HG02981 (cell line): ENCODE measurements at regions not wholly inside any gene's neighbourhood (a gene's known extent, or its start where the extent isn't known, plus 50 kb on each side); places are given as distances from the start of the nearest gene placed in this dataset.
"Not testable (repeated sequence)": the region's sequence is repeated elsewhere in the genome, so short reads cannot be mapped to it uniquely, and the experiment has no call there.

ENCODE experiments used
- ATAC-seq: cut with Tn5 transposase; IDR thresholded peaks from one replicate; pipeline ENCODE4 v1.9.1; 2021; ENCODE audit warnings: mild to moderate bottlenecking, moderate library complexity; ENCODE audit not compliant: unreplicated experiment

DNA sequence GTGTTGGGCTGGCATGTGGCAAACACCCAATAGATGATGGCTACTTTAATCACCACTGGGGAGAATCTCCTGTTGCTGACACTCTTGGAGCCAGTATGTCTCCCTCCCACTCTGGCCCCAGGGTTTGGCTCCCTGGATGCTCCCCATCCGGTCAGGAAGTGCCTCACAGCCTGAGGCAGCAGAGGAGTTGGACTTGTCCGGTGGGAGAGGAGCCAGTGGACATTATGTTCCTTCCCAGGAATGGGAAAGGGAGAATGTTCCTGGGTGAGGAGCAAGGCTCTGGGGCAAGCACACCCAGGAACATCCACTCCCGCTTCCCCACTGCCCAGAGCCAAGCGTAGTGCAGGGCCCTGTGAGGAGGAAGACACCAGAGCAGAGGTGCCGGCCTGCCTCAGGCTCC is 84.6 kb upstream of the NAV2 start:
- ATAC-seq = no peak

DNA sequence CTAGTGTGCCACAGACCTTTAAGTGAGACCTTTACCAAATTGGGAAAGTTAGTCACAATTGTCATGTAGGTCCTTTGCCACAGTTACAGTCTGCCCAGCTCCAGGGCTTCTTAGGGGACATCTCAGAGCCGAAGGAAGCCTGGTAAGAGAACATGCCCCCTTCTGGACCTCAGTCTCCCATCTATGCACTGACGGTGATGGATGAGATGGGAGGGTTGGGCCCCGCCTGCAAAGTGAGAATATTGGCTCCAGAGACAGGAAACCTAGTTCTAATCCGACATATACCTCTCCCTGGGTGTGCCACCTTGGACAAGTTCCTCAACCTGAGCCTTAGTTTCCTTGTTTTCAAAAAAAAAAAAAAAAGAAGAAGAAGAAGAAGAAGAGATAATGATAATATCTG is 85.1 kb upstream of the NAV2 start:
- no peak for ATAC-seq

DNA sequence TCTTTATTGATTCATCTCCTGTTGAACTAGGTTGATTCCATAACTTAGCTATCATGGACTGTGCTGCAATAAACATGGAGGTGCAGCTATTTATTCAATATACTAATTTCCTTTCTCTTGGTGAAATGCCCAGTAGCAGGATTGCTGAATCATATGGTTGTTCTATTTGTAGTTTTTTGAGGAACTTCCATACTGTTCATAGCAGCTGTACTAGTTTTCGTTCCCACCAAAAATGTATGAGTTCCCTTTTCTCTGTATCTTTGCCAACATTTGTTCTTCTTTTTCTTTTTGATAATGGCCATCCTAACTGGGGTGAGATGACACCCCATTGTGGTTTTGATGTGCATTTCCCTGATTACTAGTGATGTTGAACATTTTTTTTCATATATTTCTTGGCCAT is 87.2 kb upstream of the NAV2 start:
- ATAC-seq = no peak

DNA sequence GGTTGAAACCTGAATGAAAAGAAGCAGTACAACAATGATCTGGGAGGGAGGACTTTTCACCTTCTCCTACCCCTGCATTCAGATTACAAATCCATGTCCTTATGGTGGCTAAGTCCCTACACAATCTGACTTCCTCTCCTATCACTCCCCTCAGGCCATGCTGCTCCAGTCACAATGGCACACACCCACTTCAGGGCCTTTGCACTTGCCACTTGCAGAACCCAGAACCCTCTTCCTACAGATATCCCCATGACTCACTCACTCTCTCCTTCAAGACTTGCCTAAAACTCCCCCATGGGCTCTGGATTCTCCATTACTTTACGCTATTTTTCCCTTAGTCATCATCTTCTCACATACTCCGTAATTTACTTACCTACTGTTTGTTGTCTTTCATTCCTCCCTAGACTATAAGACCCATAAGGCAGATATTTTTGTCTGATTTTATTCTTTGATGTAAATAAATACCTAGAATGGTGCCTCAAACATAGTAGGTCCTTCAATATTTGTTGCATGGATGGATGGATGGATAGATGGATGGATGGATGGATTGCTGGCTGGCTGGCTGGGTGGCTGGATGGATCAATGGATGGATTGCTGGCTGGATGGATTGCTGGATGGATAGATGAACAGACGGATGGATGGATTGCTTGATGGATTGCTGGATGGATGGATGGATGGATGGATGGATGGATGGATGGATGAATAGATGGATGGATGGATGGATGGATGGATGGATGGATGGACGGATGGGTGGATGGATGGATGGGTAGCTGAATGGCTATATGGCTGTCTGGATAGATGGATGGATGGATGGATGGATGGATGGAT is 94.7 kb upstream of the NAV2 start:
- no peak for ATAC-seq

DNA sequence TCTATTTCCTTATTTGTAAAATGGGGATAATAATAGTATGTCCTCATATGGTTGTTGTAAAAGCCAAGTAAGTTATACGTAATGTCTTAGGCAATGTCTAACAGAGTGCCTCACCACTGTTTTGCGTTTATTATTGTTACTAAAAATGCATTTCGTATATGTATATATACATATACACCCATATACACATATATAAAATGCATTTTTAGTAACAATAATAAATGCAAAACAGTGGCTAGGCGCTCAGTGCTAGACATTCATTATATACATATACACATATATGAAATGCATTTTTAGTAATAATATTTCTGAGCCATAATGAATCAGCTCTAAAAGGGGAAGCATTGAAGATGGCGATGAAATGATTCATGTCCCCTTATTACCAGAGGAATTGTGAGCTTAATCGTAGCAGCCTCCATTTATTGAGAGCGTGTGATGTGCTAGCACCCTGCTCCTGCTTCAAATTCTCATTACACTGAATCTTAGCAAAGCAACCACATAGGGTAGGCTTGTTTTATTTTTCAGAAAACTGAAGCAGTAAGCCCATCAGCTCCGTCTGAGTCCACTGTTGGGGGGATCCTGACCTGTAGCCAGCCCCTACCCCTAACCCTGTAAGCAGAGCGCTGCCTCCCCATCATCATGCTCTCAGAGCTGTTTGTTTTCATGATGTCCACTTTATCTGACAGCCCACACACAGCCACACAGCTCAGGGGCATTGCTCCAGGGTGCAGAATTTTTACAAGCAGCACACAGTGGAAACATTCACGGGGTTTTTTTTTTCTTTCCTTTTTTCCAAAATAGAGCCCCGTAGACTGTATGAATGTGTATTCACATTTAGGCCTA is 97.1 kb upstream of the NAV2 start:
- ATAC-seq = no peak

DNA sequence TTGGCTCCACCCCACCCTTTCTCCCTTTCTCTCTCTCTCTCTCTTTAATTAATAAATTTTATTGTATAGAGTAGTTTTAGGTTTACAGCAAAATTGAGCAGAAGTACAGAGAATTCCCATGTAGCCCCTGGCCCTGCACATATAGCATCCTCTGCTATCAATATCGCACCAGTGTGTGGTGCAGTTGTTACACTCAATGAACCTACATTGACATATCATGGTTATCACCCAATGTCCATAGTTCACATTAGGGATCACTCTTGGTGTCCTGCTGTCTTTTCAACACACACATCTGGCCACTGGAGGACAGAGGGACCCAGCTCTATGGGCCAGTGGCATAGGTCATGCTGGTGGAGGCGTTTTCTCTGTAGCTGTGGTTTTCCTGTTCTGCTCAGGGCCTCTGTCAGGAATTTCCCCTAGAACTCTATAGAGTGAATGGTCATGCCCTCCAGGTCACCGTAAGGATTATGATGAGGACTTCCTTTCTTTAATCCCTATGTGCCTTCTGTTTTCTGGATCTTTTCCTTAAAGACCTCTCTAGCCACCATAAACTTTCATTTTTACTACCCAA is 98.2 kb upstream of the NAV2 start:
- ATAC-seq = no peak

DNA sequence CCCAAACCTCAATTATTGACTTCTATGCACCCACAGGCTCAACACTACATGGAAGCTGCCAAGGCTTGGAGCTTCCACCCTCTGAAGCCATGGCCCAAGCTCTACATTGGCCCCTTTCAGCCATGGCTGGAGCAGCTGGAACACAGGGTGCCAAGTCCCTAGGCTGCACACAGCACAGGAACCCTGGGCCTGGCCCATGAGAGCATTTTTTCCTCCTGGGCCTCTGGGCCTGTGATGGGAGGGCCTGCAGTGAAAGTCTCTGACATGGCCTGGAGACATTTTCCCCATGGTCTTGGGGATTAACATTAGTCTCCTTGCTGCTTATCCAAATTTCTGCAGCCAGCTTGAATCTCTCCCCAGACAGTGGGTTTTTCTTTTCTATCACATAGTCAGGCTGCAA is 100.6 kb upstream of the NAV2 start:
- not testable (repeated sequence) for ATAC-seq

DNA sequence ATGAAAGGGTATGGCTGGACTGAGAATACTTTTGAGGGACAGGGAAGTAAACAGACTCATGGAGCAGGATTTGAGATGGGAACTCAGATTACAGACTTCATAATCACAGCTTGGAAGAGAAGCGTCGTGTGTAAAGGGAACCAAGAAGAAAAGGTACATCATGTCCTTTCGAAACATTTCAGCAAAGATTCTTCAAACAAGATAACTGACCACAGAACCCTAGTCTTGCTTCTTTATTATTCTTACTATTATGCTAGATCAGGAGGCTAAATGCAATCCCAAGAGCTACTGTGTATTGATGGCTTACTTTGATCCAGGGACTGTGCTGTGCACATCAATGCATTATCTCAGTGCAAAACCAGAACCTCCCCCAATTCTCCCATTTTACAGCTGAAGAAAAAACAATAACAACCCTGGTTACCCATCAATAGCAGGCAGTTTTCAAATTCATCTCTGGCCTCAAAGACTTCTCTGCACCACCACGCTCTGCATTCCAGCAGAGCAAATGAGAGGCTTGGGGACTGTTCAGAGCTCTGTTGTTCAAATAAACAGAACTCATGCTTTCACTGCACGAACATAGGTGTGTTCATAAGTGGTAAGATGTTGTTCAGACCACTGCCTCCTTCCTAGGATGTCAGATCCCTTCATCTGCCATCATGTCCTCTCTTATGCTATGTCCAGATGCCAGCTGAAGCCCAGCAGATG is 104.8 kb upstream of the NAV2 start:
- no peak for ATAC-seq

DNA sequence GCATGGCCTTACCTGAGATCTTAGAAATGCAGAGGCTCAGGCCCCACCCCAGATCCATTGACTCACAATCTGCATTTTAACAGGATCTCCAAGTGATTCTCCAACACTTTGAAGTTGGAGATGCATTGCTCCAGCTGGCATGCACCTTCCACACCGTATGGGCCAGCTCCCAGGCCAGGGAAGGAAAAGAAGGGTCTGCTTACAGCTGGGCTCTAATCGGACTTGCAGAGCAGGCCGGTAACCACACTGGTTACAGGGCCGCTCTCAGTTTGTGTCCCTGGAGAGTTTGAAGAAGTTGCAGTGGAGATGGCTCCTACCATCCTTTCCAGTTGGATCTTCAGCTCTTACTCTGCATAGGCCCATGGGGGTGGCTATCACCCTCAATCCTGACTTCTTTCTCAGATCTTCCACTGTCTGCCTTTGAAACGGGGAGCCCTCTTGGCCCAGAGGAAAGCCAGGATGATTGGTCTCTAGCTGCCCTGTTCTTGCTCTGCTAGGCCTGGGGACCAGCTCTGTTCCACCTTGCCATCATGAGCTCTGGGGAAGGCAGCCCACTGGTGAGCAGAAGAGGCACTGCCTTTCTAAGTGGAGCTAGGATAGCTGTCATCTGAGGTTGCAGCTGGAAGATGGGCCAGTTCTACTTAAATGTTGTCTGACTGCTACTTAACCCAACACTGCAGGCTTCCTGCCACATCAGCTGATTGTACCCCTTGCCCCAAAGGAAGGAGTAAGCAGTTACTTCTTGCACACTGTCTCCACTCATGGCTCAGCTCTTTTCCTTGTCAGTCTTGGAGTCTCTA is 105.6 kb upstream of the NAV2 start:
- no peak for ATAC-seq

DNA sequence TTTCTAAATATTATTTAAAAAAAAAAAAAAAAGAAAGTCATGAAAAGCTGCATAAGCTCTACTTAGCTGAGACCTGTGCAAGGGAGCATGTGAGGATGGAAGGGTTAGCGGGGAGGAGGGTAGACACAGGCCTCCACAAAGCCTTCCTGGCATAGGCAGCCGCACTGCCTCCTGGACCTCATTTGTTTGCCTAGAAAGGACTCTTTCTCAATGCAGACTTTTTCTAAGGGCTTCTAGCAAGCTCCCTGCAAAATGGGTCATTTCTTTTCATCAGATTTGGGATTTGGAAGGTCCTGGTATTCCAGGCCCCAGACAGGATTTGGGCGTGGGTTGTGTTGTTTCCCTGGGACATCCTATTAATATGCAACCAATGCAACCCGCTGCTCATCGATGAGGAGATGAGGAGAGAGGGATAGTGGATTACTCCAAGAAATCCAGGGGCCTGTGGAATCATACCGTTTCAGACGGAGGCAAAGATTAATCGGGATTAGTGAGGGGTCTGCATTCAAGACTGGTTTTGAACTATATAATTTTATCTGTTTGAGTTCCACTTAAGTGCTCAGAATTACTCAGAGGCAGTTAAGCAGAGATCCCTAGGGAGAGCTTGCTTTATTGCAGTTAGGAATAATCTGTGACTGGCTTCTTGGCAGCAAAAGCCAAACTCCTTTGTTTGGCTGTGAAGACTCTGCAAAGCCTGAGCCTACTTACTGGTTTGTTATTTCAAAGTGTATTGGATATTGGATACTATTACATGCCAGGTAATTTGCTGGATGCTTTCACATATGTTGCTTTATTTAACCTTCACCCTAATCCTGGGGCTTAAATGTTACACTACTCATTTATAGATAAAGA is 106.9 kb upstream of the NAV2 start:
- no peak for ATAC-seq

DNA sequence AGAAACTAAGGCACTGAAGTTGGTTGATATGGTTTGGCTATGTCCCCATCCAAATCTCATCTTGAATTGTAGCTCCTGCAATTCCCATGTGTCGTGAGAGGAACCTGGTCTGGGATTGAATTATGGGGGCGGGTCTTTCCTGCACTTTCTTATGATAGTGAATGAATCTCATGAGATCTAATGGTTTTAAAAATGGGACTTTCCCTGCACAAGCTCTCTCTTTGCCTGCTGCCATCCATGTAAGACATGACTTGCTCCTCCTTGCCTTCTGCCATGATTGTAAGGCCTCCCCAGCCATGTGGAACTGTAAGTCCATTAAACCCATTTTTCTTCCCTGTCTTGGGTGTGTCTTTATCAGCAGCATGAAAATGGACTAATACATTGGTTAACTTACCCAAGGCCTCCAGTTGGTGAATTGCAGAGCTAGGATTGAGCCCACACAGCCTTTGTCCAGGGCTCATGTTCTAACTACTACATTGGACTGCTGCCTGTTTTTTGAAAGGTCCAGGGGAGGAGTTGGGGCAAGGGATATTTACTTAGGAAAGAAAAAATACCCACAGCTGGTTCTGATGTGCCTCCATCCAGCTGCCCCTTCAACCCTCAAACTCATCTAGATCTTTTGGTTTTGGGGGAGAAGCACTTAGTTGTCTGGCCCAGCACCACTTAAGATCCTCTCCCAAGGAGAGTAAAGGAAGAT is 107.8 kb upstream of the NAV2 start:
- ATAC-seq = no peak

DNA sequence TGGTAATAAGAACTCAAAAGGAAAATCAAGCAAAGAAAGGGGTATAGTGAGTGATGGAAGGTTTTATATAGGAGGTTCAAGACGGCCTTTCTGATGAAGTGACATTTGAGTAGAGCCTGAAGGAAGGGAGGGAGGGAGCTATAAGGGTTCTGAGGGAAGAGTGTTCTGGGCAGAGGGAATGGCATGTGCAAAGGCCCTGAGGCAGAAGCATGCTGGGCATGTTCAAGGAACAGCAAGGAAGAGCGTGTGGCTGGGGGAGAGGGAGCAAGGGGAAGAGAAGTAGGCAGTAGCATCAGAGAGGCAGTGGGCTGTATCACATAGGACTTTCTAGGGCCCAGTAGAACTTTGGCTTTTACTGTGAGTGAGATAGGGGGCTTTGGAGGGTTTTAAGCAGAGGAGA is 108.9 kb upstream of the NAV2 start:
- ATAC-seq = no peak

DNA sequence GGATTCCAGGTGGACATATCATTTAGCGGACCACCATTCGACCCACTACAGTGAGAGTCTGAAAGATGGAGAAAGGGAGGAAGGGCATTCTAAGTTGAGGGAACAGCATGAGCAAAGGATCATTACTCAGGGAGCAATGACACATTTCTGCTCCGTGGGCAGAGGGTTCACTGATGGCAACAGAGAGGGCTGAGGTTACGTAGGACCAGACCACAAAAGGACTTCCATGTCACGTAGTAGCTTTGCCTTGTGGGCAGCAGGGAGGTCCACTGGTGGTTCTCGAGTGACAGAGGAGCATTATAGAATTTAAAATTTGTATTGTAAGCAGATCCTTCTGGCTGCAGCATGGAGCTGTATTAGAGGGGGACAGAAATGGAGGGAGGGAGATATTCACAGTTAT is 109.7 kb upstream of the NAV2 start:
- no peak for ATAC-seq

DNA sequence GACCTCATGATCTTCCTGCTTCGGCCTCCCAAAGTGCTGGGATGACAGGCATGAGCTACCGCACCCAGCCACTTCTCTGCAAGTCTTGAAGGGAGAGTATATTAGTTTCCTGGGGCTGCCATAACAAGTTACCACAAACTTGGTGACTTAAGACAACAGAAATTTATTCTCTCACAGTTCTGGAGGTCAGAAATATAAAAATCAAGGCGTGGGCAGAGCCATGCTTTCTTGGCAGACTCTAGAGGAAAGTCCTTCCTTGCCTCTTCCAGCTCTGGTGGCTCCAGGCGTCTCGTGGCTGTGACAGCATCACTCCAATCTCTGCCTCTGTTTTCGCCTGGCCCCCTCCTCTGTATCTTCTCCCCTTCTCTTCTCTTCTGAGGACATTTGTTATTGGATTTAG is 110.2 kb upstream of the NAV2 start:
- ATAC-seq = no peak

DNA sequence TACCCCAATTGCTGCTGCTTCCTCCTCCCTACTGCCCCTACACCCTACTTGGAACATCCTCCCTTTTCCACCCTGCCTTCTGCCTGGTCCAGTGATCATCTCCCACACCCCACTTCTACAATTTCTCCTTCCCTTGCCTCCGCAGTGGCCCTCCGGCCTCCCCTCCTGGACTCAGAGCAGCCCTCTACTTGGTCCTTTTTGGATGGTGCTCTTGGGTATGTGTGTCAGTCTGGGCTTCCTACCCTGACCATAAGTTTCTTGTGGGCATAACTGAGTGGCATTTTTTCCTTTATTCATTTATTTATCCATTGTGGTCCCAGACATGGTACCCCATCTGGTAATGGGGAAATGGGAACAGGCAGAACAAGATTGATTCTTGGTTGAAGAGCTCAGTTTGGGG is 111.4 kb upstream of the NAV2 start:
- no peak for ATAC-seq

DNA sequence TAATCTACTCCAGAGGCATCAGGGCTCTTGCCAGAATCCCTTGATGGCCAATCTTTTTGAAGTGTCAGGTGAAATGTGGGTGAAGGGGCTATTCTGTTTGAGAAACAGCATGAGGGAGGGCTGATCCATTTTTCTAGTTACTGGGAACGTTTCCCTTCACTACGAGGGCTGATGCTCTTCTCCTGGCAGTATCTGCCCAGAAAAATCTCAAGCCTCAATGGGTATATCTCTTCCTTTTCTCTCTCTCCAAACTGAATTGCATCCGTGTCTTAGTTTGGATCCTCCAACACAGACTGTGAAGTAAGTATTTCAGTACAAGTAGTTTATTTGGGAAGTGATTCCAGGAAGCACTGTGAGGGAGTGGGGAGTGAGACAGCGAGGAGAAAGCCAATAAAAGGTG is 113.0 kb upstream of the NAV2 start:
- no peak for ATAC-seq

DNA sequence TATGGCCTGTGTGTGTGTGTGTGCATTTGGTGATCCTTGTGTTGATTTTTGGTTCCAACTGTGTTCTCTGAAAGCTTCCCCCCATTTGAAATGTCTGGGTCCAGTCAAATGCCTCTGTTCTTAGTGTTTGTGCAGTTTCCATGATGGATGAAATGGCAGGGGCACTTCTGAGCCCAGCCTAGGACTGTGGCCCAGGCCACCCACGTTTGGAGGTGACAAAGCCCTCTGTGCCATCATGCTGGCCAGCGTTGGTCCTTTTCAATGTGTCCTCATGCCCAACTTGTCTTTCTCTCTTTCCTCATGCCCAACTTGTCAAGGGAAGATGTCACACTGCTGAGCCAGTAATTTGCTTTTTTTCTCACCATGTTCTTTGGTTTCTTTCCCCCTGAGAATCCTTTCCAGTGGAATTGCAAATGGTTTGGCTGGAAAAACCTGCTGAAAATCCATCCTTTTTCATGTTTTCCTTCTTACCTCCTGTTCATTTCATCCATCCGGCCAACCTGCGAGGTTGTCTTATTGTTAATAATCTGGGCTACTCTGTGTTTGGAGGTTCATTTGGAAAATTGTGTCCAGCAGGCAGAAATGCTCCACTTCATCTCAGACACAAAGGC is 113.7 kb upstream of the NAV2 start:
- no peak for ATAC-seq

DNA sequence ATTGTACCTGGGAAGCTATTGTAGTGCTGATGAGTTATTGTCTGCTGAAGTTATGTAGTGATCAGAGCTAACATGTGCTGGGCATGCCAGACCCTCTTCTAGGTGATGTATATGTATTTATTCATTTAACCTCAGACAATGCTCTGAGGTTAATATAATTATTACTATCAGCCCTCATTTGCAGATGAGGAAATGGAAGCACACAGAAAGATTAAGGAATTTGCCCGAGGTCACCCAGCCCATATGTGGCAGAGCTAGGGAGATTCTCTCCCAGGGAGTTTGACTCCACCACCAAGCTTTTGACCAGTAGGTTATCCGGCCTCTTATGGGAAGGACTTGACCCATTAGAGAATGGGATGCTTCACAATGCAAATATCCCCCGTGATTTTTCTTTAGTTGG is 114.2 kb upstream of the NAV2 start:
- ATAC-seq = no peak

DNA sequence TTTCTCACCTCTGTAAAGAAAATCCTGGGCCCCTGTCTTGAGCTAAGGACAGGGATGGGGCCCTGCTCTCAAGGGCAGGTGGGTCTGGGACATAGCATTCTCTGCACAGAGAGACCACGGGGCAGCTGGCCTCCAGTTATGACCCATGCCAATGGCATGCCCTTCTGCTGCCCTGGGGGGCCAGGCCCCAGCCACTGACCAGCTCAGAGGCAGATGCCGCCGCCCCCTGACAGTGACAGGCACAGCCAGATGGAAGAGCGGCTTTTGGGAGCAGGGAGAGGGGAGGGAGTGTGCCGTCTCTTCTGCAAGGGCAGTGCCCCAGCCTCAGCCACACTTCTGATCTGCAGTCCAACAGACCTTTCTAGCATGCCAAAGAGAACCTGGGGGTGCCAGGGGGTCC is 114.8 kb upstream of the NAV2 start:
- no peak for ATAC-seq
